Neural cell (in vitro differentiated cells): ENCODE measurements at regions not wholly inside any gene's neighbourhood (a gene's known extent, or its start where the extent isn't known, plus 50 kb on each side); places are given as distances from the start of the nearest gene placed in this dataset.

Source experiments
- H2AFZ ChIP-seq: fragments of 200-600, 300-800 bp; sonication (generic), shearing (Covaris generic); 2 replicates; pipeline ENCODE4 v1.6.0; 2014; ENCODE audit warnings: low read depth, mild to moderate bottlenecking, antibody characterized with exemption, low read length, moderate library complexity
- H3F3A ChIP-seq: fragments of 200-600 bp; shearing (Covaris generic); 2 replicates; pipeline ENCODE4 v1.6.1; 2016; ENCODE audit warnings: mild to moderate bottlenecking, moderate library complexity, mixed read lengths, antibody characterized with exemption, low read length; ENCODE audit not compliant: insufficient read depth, poor library complexity, severe bottlenecking
- H3K27ac ChIP-seq: fragments of 200-600, 300-800 bp; sonication (generic), shearing (Covaris generic); 2 replicates; pipeline ENCODE4 v1.5.1; 2014; ENCODE audit warnings: mild to moderate bottlenecking, low read length, moderate library complexity
- H3K27me3 ChIP-seq: fragments of 300-800, 200-600 bp; sonication (generic), shearing (Covaris generic); 2 replicates; pipeline ENCODE4 v1.6.0; 2014; ENCODE audit warnings: mild to moderate bottlenecking, low read depth, low read length, moderate library complexity; ENCODE audit not compliant: insufficient read depth
- H3K36me3 ChIP-seq: fragments of 300-800, 200-600 bp; sonication (generic), shearing (Covaris generic); 2 replicates; pipeline ENCODE4 v1.5.1; 2014; ENCODE audit warnings: mild to moderate bottlenecking, antibody characterized with exemption, low read length, moderate library complexity; ENCODE audit not compliant: insufficient read depth
- H3K4me2 ChIP-seq: fragments of 300-800, 200-600 bp; sonication (generic), shearing (Covaris generic); 2 replicates; pipeline ENCODE4 v1.6.0; 2014; ENCODE audit warnings: mild to moderate bottlenecking, low read length
- H3K4me3 ChIP-seq: fragments of 300-800, 200-600 bp; sonication (generic), shearing (Covaris generic); 2 replicates; pipeline ENCODE4 v1.5.1; 2014; ENCODE audit warnings: mild to moderate bottlenecking, low read length, moderate library complexity
- H3K79me2 ChIP-seq: fragments of 200-600 bp; shearing (Covaris generic); replicated peaks from 2 replicates; pipeline ENCODE4 v1.6.0; 2014; ENCODE audit warnings: mild to moderate bottlenecking, low read length, moderate library complexity; ENCODE audit not compliant: insufficient read depth
- H3K9ac ChIP-seq: fragments of 300-800, 200-600 bp; sonication (generic), shearing (Covaris generic); 2 replicates; pipeline ENCODE4 v1.6.1; 2016; ENCODE audit warnings: mild to moderate bottlenecking, low read length, mixed read lengths
- H3K9me2 ChIP-seq: fragments of 200-600 bp; shearing (Covaris generic); 2 replicates; pipeline ENCODE4 v1.6.1; 2016; ENCODE audit warnings: mild to moderate bottlenecking, low read length, mixed read lengths; ENCODE audit not compliant: insufficient read depth
- H3K9me3 ChIP-seq: fragments of 200-600, 300-800 bp; sonication (generic), shearing (Covaris generic); 2 replicates; pipeline ENCODE4 v1.6.1; 2016; ENCODE audit warnings: mild to moderate bottlenecking, mixed run types, low read length, moderate library complexity, mixed read lengths
- H4K20me1 ChIP-seq: fragments of 200-600 bp; shearing (Covaris generic); 2 replicates; pipeline ENCODE4 v1.6.1; 2016; ENCODE audit warnings: mild to moderate bottlenecking, mixed run types; ENCODE audit not compliant: insufficient read depth
- EP300 ChIP-seq: fragments of 450-650 bp; conservative IDR thresholded peaks from 2 replicates; pipeline ENCODE4 v1.6.1; 2014; ENCODE audit warnings: antibody characterized with exemption, mild to moderate bottlenecking, moderate library complexity; ENCODE audit not compliant: poor library complexity, severe bottlenecking
- EZH2 ChIP-seq: fragments of 200-600, 300-800 bp; shearing (Covaris generic), sonication (generic); IDR thresholded peaks from 2 replicates; pipeline ENCODE4 v1.6.1; 2014; ENCODE audit warnings: antibody characterized with exemption, low read length, borderline replicate concordance, mild to moderate bottlenecking; ENCODE audit not compliant: insufficient read depth, poor library complexity, severe bottlenecking
- MXI1 ChIP-seq: fragments of 450-650 bp; conservative IDR thresholded peaks from 2 replicates; pipeline ENCODE4 v1.6.1; 2014; ENCODE audit warnings: antibody characterized with exemption, mild to moderate bottlenecking; ENCODE audit not compliant: poor library complexity, severe bottlenecking
- POLR2AphosphoS5 ChIP-seq: IDR thresholded peaks from 2 replicates; pipeline ENCODE4 v1.6.1; 2012
- RAD21 ChIP-seq: fragments of 450-650 bp; conservative IDR thresholded peaks from 2 replicates; pipeline ENCODE4 v1.6.1; 2014; ENCODE audit warnings: antibody characterized with exemption, mild to moderate bottlenecking, moderate library complexity
- TF ChIP-seq, protein P1 (sequence below): IDR thresholded peaks from 2 replicates; pipeline ENCODE4 v1.6.1; 2012; ENCODE audit warnings: borderline replicate concordance
- TF ChIP-seq, protein P2 (sequence below): fragments of 450-650 bp; IDR thresholded peaks from 2 replicates; pipeline ENCODE4 v1.5.1; 2014; ENCODE audit warnings: antibody characterized with exemption, mild to moderate bottlenecking, moderate library complexity; ENCODE audit not compliant: poor library complexity, severe bottlenecking

- H3K9me2 ChIP-seq = no peaks in the 10 kb centered on the region
- TF ChIP-seq, protein P1, sequence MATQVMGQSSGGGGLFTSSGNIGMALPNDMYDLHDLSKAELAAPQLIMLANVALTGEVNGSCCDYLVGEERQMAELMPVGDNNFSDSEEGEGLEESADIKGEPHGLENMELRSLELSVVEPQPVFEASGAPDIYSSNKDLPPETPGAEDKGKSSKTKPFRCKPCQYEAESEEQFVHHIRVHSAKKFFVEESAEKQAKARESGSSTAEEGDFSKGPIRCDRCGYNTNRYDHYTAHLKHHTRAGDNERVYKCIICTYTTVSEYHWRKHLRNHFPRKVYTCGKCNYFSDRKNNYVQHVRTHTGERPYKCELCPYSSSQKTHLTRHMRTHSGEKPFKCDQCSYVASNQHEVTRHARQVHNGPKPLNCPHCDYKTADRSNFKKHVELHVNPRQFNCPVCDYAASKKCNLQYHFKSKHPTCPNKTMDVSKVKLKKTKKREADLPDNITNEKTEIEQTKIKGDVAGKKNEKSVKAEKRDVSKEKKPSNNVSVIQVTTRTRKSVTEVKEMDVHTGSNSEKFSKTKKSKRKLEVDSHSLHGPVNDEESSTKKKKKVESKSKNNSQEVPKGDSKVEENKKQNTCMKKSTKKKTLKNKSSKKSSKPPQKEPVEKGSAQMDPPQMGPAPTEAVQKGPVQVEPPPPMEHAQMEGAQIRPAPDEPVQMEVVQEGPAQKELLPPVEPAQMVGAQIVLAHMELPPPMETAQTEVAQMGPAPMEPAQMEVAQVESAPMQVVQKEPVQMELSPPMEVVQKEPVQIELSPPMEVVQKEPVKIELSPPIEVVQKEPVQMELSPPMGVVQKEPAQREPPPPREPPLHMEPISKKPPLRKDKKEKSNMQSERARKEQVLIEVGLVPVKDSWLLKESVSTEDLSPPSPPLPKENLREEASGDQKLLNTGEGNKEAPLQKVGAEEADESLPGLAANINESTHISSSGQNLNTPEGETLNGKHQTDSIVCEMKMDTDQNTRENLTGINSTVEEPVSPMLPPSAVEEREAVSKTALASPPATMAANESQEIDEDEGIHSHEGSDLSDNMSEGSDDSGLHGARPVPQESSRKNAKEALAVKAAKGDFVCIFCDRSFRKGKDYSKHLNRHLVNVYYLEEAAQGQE = no peak
- TF ChIP-seq EZH2 (no peak), EP300 (peak; percentile 52), RAD21 (no peak), POLR2AphosphoS5 (no peak)
- no peak overlapping the region for H3K27ac ChIP-seq
- H3K9me3 ChIP-seq = no peaks in the 10 kb centered on the region
- H3F3A ChIP-seq = no peaks in the 10 kb centered on the region
- no peaks in the 10 kb centered on the region for H4K20me1 ChIP-seq
- H3K9ac ChIP-seq = no peak overlapping the region
- peak overlapping the region; percentile 5 for H3K4me3 ChIP-seq
- H2AFZ ChIP-seq = no peak overlapping the region
- no peaks in the 10 kb centered on the region for H3K27me3 ChIP-seq
- no peaks in the 10 kb centered on the region for H3K36me3 ChIP-seq
- no peak overlapping the region for H3K4me2 ChIP-seq
- H3K79me2 ChIP-seq = no peaks in the 10 kb centered on the region
Measured at GRCh38 chr11:112634995-112635737, 326.1 kb upstream of the NCAM1 start.

DNA sequence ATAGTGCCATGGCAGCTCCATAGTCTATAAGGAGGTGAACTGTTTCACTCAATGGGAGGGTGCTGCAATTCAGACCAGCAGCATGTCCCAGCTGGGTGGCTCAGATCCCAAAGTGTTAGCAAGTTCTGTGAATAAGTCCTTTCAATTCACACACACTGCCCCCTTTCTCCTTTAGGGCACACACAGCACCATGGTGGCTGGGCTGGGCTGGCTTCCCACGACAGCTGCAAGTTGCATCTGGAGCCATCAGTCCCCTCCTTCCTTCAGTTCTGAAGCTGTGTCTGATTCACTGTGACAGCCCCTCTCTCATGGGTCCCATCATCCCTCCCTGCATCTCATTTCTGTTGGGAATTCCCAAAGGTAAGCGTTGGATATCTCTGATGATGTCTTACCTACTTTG is 324.1 kb upstream of the NCAM1 start:
- Histone ChIP-seq H3K9ac (no peak overlapping the region), H3K27ac (no peak overlapping the region), H3K27me3 (no peaks in the 10 kb centered on the region), H3K79me2 (no peaks in the 10 kb centered on the region), H2AFZ (no peak overlapping the region), H3K4me2 (no peak overlapping the region), H3K4me3 (no peak overlapping the region), H3K36me3 (no peaks in the 10 kb centered on the region), H4K20me1 (no peaks in the 10 kb centered on the region), H3F3A (no peaks in the 10 kb centered on the region), H3K9me3 (no peaks in the 10 kb centered on the region), H3K9me2 (no peaks in the 10 kb centered on the region)
- TF ChIP-seq MXI1 (no peak), EZH2 (no peak)
- TF ChIP-seq, protein P2, sequence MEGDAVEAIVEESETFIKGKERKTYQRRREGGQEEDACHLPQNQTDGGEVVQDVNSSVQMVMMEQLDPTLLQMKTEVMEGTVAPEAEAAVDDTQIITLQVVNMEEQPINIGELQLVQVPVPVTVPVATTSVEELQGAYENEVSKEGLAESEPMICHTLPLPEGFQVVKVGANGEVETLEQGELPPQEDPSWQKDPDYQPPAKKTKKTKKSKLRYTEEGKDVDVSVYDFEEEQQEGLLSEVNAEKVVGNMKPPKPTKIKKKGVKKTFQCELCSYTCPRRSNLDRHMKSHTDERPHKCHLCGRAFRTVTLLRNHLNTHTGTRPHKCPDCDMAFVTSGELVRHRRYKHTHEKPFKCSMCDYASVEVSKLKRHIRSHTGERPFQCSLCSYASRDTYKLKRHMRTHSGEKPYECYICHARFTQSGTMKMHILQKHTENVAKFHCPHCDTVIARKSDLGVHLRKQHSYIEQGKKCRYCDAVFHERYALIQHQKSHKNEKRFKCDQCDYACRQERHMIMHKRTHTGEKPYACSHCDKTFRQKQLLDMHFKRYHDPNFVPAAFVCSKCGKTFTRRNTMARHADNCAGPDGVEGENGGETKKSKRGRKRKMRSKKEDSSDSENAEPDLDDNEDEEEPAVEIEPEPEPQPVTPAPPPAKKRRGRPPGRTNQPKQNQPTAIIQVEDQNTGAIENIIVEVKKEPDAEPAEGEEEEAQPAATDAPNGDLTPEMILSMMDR = no peak
- TF ChIP-seq, protein P1 = no peak
